ENCODE measurements at regions not wholly inside any gene's neighbourhood (a gene's known extent, or its start where the extent isn't known, plus 50 kb on each side); places are given as distances from the start of the nearest gene placed in this dataset.

GRCh38 chr7:46530081-46530750, 609.1 kb upstream of the IGFBP3 start:
- Histone ChIP-seq H3K27ac (ENCODE audit: low read depth, low read length) (no peak overlapping the region), H3K4me3 (ENCODE audit: low read depth, low read length) (no peak overlapping the region), H3K9me3 (ENCODE audit: control insufficient read depth, insufficient read depth, low read length) (peaks cover 3% of the 10 kb centered on the region; the same call in 1 of the 2 replicates), H3K27me3 (ENCODE audit: control insufficient read depth, insufficient read depth, low read length) (no peaks in the 10 kb centered on the region)
- ChIA-PET CTCF (no interaction called here), POLR2A (no interaction called here)
- no peak for DNase-seq (ENCODE audit: low read depth, low spot score)
- TF ChIP-seq CTCF (IDR thresholded peaks at IDR 0.05; ENCODE audit: low read depth, low read length), result no peak

DNA sequence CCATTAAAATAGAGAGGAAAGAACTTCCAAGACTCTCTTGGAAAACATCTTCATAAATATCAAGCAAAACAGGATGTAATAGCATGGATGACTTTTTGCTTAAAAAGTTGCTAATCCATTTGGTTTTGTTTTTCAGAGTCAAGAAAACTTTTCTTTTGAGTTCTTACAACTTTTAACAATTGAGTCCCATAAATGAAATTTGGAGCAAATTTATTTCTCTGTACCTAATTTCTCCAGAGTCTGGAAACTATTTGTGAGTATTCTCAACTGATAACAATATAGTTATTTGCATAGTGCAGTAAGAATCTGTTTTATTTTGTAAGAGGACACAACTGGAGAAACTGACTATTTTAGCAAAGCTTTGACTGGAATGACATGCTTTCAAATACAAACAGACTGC, 606.3 kb upstream of the IGFBP3 start:
- Histone ChIP-seq H3K27ac (ENCODE audit: low read depth, low read length) (no peak overlapping the region), H3K4me3 (ENCODE audit: low read depth, low read length) (no peak overlapping the region), H3K27me3 (ENCODE audit: control insufficient read depth, insufficient read depth, low read length) (no peaks in the 10 kb centered on the region), H3K9me3 (ENCODE audit: control insufficient read depth, insufficient read depth, low read length) (peaks cover 3% of the 10 kb centered on the region; the same call in 1 of the 2 replicates)
- no peak for DNase-seq (ENCODE audit: low read depth, low spot score)
- TF ChIP-seq CTCF (IDR thresholded peaks at IDR 0.05; ENCODE audit: low read depth, low read length), result no peak
- ChIA-PET CTCF (no interaction called here), POLR2A (no interaction called here)

DNA sequence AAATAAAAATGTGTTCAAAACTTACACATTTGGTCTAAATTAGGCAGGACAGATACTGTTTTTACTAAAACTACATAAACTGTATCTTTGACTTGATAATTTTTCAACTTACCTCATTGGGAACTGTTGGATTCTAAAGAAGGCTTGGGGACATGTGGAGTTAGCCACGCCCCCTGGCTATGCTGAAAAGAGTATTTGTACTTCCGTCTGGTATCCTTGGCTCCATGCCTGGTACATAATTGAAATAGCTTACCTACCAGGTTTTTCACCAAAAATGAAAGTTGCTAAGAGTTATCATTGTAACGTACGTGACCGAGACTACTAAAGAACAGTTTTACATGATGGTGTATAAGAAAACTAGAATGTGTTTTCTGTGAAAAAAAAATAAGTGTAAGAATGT, 604.8 kb upstream of the IGFBP3 start:
- Histone ChIP-seq H3K9me3 (ENCODE audit: control insufficient read depth, insufficient read depth, low read length) (peaks cover 3% of the 10 kb centered on the region; the same call in 1 of the 2 replicates), H3K4me3 (ENCODE audit: low read depth, low read length) (no peak overlapping the region), H3K27ac (ENCODE audit: low read depth, low read length) (no peak overlapping the region), H3K27me3 (ENCODE audit: control insufficient read depth, insufficient read depth, low read length) (no peaks in the 10 kb centered on the region)
- CTCF ChIA-PET, result no interaction called here
- POLR2A ChIA-PET, result no interaction called here
- no peak for DNase-seq (ENCODE audit: low read depth, low spot score)
- no peak for TF ChIP-seq CTCF (IDR thresholded peaks at IDR 0.05; ENCODE audit: low read depth, low read length)

DNA sequence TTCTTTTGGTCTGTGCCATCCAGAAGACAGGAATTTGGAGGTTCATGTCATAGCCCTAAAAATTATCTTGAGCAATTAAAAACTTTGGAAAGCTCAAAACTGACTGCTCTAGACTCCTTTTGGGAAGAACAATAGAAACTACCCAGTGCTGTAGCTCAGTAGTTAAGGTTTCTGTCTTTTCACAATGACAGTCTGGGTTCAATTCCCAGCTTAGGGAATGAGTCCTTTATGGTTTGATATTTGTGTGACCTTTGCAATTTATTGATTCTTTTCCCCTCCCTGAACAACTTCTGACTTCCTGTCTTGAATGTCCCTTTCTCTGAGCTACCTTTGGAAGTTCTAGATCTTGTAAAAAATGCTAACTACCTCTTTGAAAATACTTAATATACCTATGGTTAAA, 603.3 kb upstream of the IGFBP3 start:
- no peak overlapping the region for H3K4me3 ChIP-seq (ENCODE audit: low read depth, low read length)
- POLR2A ChIA-PET, result no interaction called here
- no peaks in the 10 kb centered on the region; the same call in 1 of the 2 replicates for H3K9me3 ChIP-seq (ENCODE audit: control insufficient read depth, insufficient read depth, low read length)
- no peak for DNase-seq (ENCODE audit: low read depth, low spot score)
- no peak for TF ChIP-seq CTCF (IDR thresholded peaks at IDR 0.05; ENCODE audit: low read depth, low read length)
- no peaks in the 10 kb centered on the region for H3K27me3 ChIP-seq (ENCODE audit: control insufficient read depth, insufficient read depth, low read length)
- no peak overlapping the region for H3K27ac ChIP-seq (ENCODE audit: low read depth, low read length)
- CTCF ChIA-PET, result interaction anchor here (1.1 kb wide), 1 partner anchor 26 kb away, joined by 3 read pairs; no protein-coding TSS in a partner anchor

DNA sequence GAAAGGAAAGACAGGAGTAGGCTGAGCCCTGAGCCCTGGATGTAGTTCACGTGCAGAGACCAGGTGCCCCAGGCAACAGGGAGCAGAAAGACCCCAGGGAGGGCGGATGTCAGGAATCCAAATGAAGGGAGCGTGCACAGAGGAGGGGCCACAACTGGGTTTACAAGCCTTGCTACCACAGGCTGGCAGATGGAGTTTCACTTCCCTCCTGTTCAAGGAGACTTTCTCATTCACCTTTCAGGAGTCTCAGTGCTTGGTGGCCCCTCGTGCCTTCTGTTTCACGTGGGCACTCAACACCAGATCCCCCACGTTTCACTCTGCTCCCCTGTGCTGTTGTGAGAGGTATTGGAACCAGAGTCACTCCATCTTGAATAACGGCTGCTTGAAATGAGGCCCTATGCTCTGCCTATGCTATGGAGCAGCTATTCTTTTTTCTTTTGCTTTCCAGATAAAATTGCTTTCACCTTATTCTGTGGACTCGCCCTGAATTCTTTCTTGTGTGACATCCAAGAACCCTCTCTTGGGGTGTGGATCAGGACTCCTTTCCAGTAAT, 601.4 kb upstream of the IGFBP3 start:
- CTCF ChIA-PET, result no interaction called here
- TF ChIP-seq CTCF (IDR thresholded peaks at IDR 0.05; ENCODE audit: low read depth, low read length), result no peak
- no peak overlapping the region for H3K4me3 ChIP-seq (ENCODE audit: low read depth, low read length)
- H3K27me3 ChIP-seq (ENCODE audit: control insufficient read depth, insufficient read depth, low read length), result no peaks in the 10 kb centered on the region
- no peak for DNase-seq (ENCODE audit: low read depth, low spot score)
- POLR2A ChIA-PET, result no interaction called here
- H3K9me3 ChIP-seq (ENCODE audit: control insufficient read depth, insufficient read depth, low read length), result no peaks in the 10 kb centered on the region
- no peak overlapping the region for H3K27ac ChIP-seq (ENCODE audit: low read depth, low read length)
